ENCODE measurements at regions not wholly inside any gene's neighbourhood (a gene's known extent, or its start where the extent isn't known, plus 50 kb on each side); places are given as distances from the start of the nearest gene placed in this dataset.

- CTCF ChIA-PET, result interaction anchor here (0.8 to 1.1 kb wide), 2 partner anchors 381 to 659 kb away, joined by 3 to 4 read pairs; no protein-coding TSS in a partner anchor
- H3K9ac ChIP-seq (ENCODE audit: low read length), result no peak overlapping the region
- no peak overlapping the region for H3K4me3 ChIP-seq (ENCODE audit: control extremely low read depth in 1 of 5, extremely low read depth in 1 of 5, insufficient read depth in 1 of 5, low read depth in 2 of 5, low read length in 4 of 5)
- no peak for DNase-seq
- intact Hi-C loops (cut with micrococcal nuclease), result no loop called here
- WGBS (ENCODE audit: insufficient coverage), result 100% methylated on average over 3 of the region's 3 CpGs
- no peaks in the 10 kb centered on the region for H3K27me3 ChIP-seq (replicated peaks in 1 of 4; ENCODE audit: control extremely low read depth in 1 of 4, control insufficient read depth in 3 of 4, insufficient read depth in 4 of 4, low read length in 3 of 4)
- no peaks in the 10 kb centered on the region for H4K20me1 ChIP-seq (ENCODE audit: control insufficient read depth, insufficient read depth, low read length, poor library complexity, severe bottlenecking)
- no peaks in the 10 kb centered on the region for H3K36me3 ChIP-seq (replicated peaks in 1 of 2; ENCODE audit: control extremely low read depth in 1 of 2, control insufficient read depth in 1 of 2, extremely low read depth in 1 of 2, insufficient read depth in 2 of 2, low read length in 1 of 2)
- POLR2A ChIA-PET, result no interaction called here
- H3K9me3 ChIP-seq (ENCODE audit: control extremely low read depth in 1 of 3, control insufficient read depth in 2 of 3, insufficient read depth in 1 of 3, low read length in 2 of 3), result no peaks in the 10 kb centered on the region
- Mint-ChIP-seq H3K4me1 (no peaks in the 10 kb centered on the region), H3K27ac (no peak overlapping the region), H3K27me3 (peaks cover 4% of the 10 kb centered on the region), H3K4me3 (no peak overlapping the region), H3K9me3 (ENCODE audit: insufficient read depth) (peaks cover 2% of the 10 kb centered on the region)
- no peak for ATAC-seq (ENCODE audit: low read depth)
- no peak overlapping the region for H3K27ac ChIP-seq (ENCODE audit: low read length in 2 of 2)
- H3K4me2 ChIP-seq (replicated peaks; ENCODE audit: low read depth, low read length, poor library complexity, severe bottlenecking), result no peak overlapping the region
- H3K4me1 ChIP-seq (ENCODE audit: control insufficient read depth in 2 of 2, insufficient read depth in 2 of 2, low read length in 2 of 2), result peaks cover 0 to under 1% of the 10 kb centered on the region in 2 donors
- TF ChIP-seq CTCF (IDR thresholded peaks at IDR 0.05), result no peak
- TF ChIP-seq EZH2 (IDR thresholded peaks at IDR 0.05; ENCODE audit: borderline replicate concordance, insufficient read depth, low read depth, low read length, poor library complexity, severe bottlenecking), result no peak
- no peak overlapping the region for H2AFZ ChIP-seq (ENCODE audit: insufficient read depth, low read depth, low read length, poor library complexity, severe bottlenecking)
- H3K79me2 ChIP-seq (ENCODE audit: control insufficient read depth, insufficient read depth, low read length), result no peaks in the 10 kb centered on the region
Measured at GRCh38 chr6:130696806-130697205, 130.4 kb upstream of the SMLR1 start.

- Histone ChIP-seq H2AFZ (ENCODE audit: insufficient read depth, low read depth, low read length, poor library complexity, severe bottlenecking) (no peak overlapping the region), H3K27me3 (replicated peaks in 1 of 4; ENCODE audit: control extremely low read depth in 1 of 4, control insufficient read depth in 3 of 4, insufficient read depth in 4 of 4, low read length in 3 of 4) (no peaks in the 10 kb centered on the region), H3K9ac (ENCODE audit: low read length) (no peak overlapping the region), H3K4me3 (ENCODE audit: control extremely low read depth in 1 of 5, extremely low read depth in 1 of 5, insufficient read depth in 1 of 5, low read depth in 2 of 5, low read length in 4 of 5) (no peak overlapping the region), H4K20me1 (ENCODE audit: control insufficient read depth, insufficient read depth, low read length, poor library complexity, severe bottlenecking) (no peaks in the 10 kb centered on the region), H3K4me2 (replicated peaks; ENCODE audit: low read depth, low read length, poor library complexity, severe bottlenecking) (peak overlapping the region; percentile 34), H3K79me2 (ENCODE audit: control insufficient read depth, insufficient read depth, low read length) (no peaks in the 10 kb centered on the region), H3K36me3 (replicated peaks in 1 of 2; ENCODE audit: control extremely low read depth in 1 of 2, control insufficient read depth in 1 of 2, extremely low read depth in 1 of 2, insufficient read depth in 2 of 2, low read length in 1 of 2) (no peaks in the 10 kb centered on the region), H3K4me1 (ENCODE audit: control insufficient read depth in 2 of 2, insufficient read depth in 2 of 2, low read length in 2 of 2) (peaks cover 0 to 4% of the 10 kb centered on the region in 2 donors), H3K27ac (ENCODE audit: low read length in 2 of 2) (no peak overlapping the region), H3K9me3 (ENCODE audit: control extremely low read depth in 1 of 3, control insufficient read depth in 2 of 3, insufficient read depth in 1 of 3, low read length in 2 of 3) (no peaks in the 10 kb centered on the region)
- no peak for TF ChIP-seq CTCF (IDR thresholded peaks at IDR 0.05)
- TF ChIP-seq EZH2 (IDR thresholded peaks at IDR 0.05; ENCODE audit: borderline replicate concordance, insufficient read depth, low read depth, low read length, poor library complexity, severe bottlenecking), result no peak
- H3K27me3 Mint-ChIP-seq, result peaks cover 7% of the 10 kb centered on the region
- ATAC-seq (ENCODE audit: low read depth) (no peak), DNase-seq (no peak)
- intact Hi-C loops (cut with micrococcal nuclease), result no loop called here
- no peak overlapping the region for H3K4me3 Mint-ChIP-seq
- H3K9me3 Mint-ChIP-seq (ENCODE audit: insufficient read depth), result peaks cover 2% of the 10 kb centered on the region
- peaks cover 1% of the 10 kb centered on the region for H3K4me1 Mint-ChIP-seq
- ChIA-PET CTCF (interaction anchor here (0.7 to 1.6 kb wide), 18 partner anchors 11 to 1197 kb away, joined by 3 to 17 read pairs (median 3); no protein-coding TSS in a partner anchor), POLR2A (interaction anchor here (0.7 kb wide), 1 partner anchor 39 kb away, joined by 4 read pairs; no protein-coding TSS in a partner anchor)
- WGBS (ENCODE audit: insufficient coverage), result no CpG with 5 or more reads among the region's 1 CpG
- H3K27ac Mint-ChIP-seq, result no peak overlapping the region
Measured at GRCh38 chr6:130697271-130697994, 129.8 kb upstream of the SMLR1 start.
